ENCODE measurements at regions not wholly inside any gene's neighbourhood (a gene's known extent, or its start where the extent isn't known, plus 50 kb on each side); places are given as distances from the start of the nearest gene placed in this dataset.

- Histone ChIP-seq H3K4me1 (peaks cover 21% of the 10 kb centered on the region), H3K27me3 (peaks cover 41% of the 10 kb centered on the region), H3K9me3 (peaks cover 16% of the 10 kb centered on the region), H3K4me2 (peak overlapping the region; percentile 49), H3K9ac (no peak overlapping the region), H3K36me3 (no peaks in the 10 kb centered on the region), H4K20me1 (no peaks in the 10 kb centered on the region), H3K4me3 (no peak overlapping the region), H3K27ac (0 out of 2 replicates have a peak overlapping the region, but pooled peaks have one; percentile 44)
- TF ChIP-seq Cebpa-rat (IDR thresholded peaks at IDR 0.05): no peak
These were observed 857.4 kb upstream of the HTR2C start for GRCh38 chrX:113726466-113726865.

- peaks cover 43% of the 10 kb centered on the region for H3K27me3 ChIP-seq
- peaks cover 12% of the 10 kb centered on the region for H3K9me3 ChIP-seq
- no peak overlapping the region for H3K27ac ChIP-seq
- H3K36me3 ChIP-seq: no peaks in the 10 kb centered on the region
- H3K9ac ChIP-seq: no peak overlapping the region
- no peaks in the 10 kb centered on the region for H4K20me1 ChIP-seq
- H3K4me2 ChIP-seq: 0 out of 2 replicates have a peak overlapping the region, but pooled peaks have one; percentile 49
- H3K4me1 ChIP-seq: peaks cover 21% of the 10 kb centered on the region
- no peak for TF ChIP-seq Cebpa-rat (IDR thresholded peaks at IDR 0.05)
- no peak overlapping the region for H3K4me3 ChIP-seq
These were observed 857.9 kb upstream of the HTR2C start for GRCh38 chrX:113726009-113726408.

GRCh38 chrX:113699939-113700338 is 859.3 kb upstream of the AMOT start:
- Histone ChIP-seq H3K27me3 (peaks cover 70% of the 10 kb centered on the region), H3K4me3 (no peak overlapping the region)

GRCh38 chrX:113675278-113675677 is 834.6 kb upstream of the AMOT start:
- TF ChIP-seq Cebpa-rat (IDR thresholded peaks at IDR 0.05): no peak
- no peaks in the 10 kb centered on the region for H3K9me3 ChIP-seq
- no peaks in the 10 kb centered on the region; the same call in 1 of the 2 replicates for H4K20me1 ChIP-seq
- no peak overlapping the region for H3K27ac ChIP-seq
- H3K27me3 ChIP-seq: peaks cover 76% of the 10 kb centered on the region
- H3K9ac ChIP-seq: no peak overlapping the region
- H3K4me1 ChIP-seq: no peaks in the 10 kb centered on the region
- no peak overlapping the region for H3K4me2 ChIP-seq
- no peak overlapping the region for H3K4me3 ChIP-seq
- no peaks in the 10 kb centered on the region for H3K36me3 ChIP-seq

More at GRCh38 chrX:113699939-113700338, 859.3 kb upstream of the AMOT start:
- H4K20me1 ChIP-seq: no peaks in the 10 kb centered on the region
- H3K36me3 ChIP-seq: no peaks in the 10 kb centered on the region
- H3K4me2 ChIP-seq: no peak overlapping the region
- H3K27ac ChIP-seq: no peak overlapping the region
- no peak for TF ChIP-seq Cebpa-rat (IDR thresholded peaks at IDR 0.05)
- H3K4me1 ChIP-seq: no peaks in the 10 kb centered on the region
- H3K9ac ChIP-seq: no peak overlapping the region
- H3K9me3 ChIP-seq: no peaks in the 10 kb centered on the region

GRCh38 chrX:113651306-113651705 is 810.7 kb upstream of the AMOT start:
- H3K9me3 ChIP-seq: no peaks in the 10 kb centered on the region
- H4K20me1 ChIP-seq: no peaks in the 10 kb centered on the region
- no peaks in the 10 kb centered on the region for H3K36me3 ChIP-seq
- no peak overlapping the region for H3K9ac ChIP-seq
- peaks cover 23% of the 10 kb centered on the region for H3K4me1 ChIP-seq
- peak overlapping the region; percentile 41 for H3K4me2 ChIP-seq
- no peak overlapping the region for H3K4me3 ChIP-seq
- peaks cover 70% of the 10 kb centered on the region for H3K27me3 ChIP-seq
- H3K27ac ChIP-seq: no peak overlapping the region
- no peak for TF ChIP-seq Cebpa-rat (IDR thresholded peaks at IDR 0.05)

GRCh38 chrX:113644426-113644825 is 803.8 kb upstream of the AMOT start:
- Histone ChIP-seq H3K4me3 (no peak overlapping the region), H3K4me2 (no peak overlapping the region), H3K4me1 (no peaks in the 10 kb centered on the region)

GRCh38 chrX:113634565-113634964 is 793.9 kb upstream of the AMOT start:
- no peak overlapping the region for H3K4me3 ChIP-seq
- no peak overlapping the region for H3K4me2 ChIP-seq

More at GRCh38 chrX:113644426-113644825, 803.8 kb upstream of the AMOT start:
- no peak for TF ChIP-seq Cebpa-rat (IDR thresholded peaks at IDR 0.05)
- H3K36me3 ChIP-seq: no peaks in the 10 kb centered on the region
- no peak overlapping the region for H3K27ac ChIP-seq
- H3K9me3 ChIP-seq: peaks cover 7% of the 10 kb centered on the region
- H3K9ac ChIP-seq: no peak overlapping the region
- no peaks in the 10 kb centered on the region for H4K20me1 ChIP-seq
- peaks cover 44% of the 10 kb centered on the region for H3K27me3 ChIP-seq

GRCh38 chrX:113629326-113629725 is 788.7 kb upstream of the AMOT start:
- TF ChIP-seq Cebpa-rat (IDR thresholded peaks at IDR 0.05): no peak
- Histone ChIP-seq H3K9ac (no peak overlapping the region), H3K4me3 (no peak overlapping the region), H3K27me3 (peaks cover 71% of the 10 kb centered on the region), H3K27ac (no peak overlapping the region), H3K36me3 (no peaks in the 10 kb centered on the region), H3K4me2 (no peak overlapping the region), H3K9me3 (no peaks in the 10 kb centered on the region), H3K4me1 (no peaks in the 10 kb centered on the region), H4K20me1 (peaks cover 7% of the 10 kb centered on the region; the same call in 1 of the 2 replicates)

More at GRCh38 chrX:113634565-113634964, 793.9 kb upstream of the AMOT start:
- H3K27me3 ChIP-seq: peaks cover 48% of the 10 kb centered on the region
- H3K4me1 ChIP-seq: no peaks in the 10 kb centered on the region
- no peak overlapping the region for H3K27ac ChIP-seq
- H3K9ac ChIP-seq: no peak overlapping the region
- no peak for TF ChIP-seq Cebpa-rat (IDR thresholded peaks at IDR 0.05)
- no peaks in the 10 kb centered on the region for H4K20me1 ChIP-seq
- no peaks in the 10 kb centered on the region for H3K36me3 ChIP-seq
- no peaks in the 10 kb centered on the region; the same call in 1 of the 2 replicates for H3K9me3 ChIP-seq

GRCh38 chrX:113594123-113594841 is 753.7 kb upstream of the AMOT start:
- no peak overlapping the region for H3K27ac ChIP-seq
- H3K27me3 ChIP-seq: peaks cover 45% of the 10 kb centered on the region
- no peaks in the 10 kb centered on the region for H4K20me1 ChIP-seq
- TF ChIP-seq Cebpa-rat (IDR thresholded peaks at IDR 0.05): no peak
- no peak overlapping the region for H3K4me2 ChIP-seq
- no peaks in the 10 kb centered on the region for H3K36me3 ChIP-seq
- no peak overlapping the region for H3K9ac ChIP-seq
- H3K9me3 ChIP-seq: peaks cover 12% of the 10 kb centered on the region
- H3K4me1 ChIP-seq: no peaks in the 10 kb centered on the region
- no peak overlapping the region for H3K4me3 ChIP-seq

GRCh38 chrX:113586281-113586898 is 745.8 kb upstream of the AMOT start:
- TF ChIP-seq Cebpa-rat (IDR thresholded peaks at IDR 0.05): no peak
- H3K4me2 ChIP-seq: no peak overlapping the region
- H3K27me3 ChIP-seq: peaks cover 40% of the 10 kb centered on the region
- no peaks in the 10 kb centered on the region for H4K20me1 ChIP-seq
- no peak overlapping the region for H3K27ac ChIP-seq
- H3K9me3 ChIP-seq: peaks cover 9% of the 10 kb centered on the region; the same call in 1 of the 2 replicates
- H3K9ac ChIP-seq: no peak overlapping the region
- H3K4me1 ChIP-seq: no peaks in the 10 kb centered on the region
- no peak overlapping the region for H3K4me3 ChIP-seq
- H3K36me3 ChIP-seq: no peaks in the 10 kb centered on the region
